ENCODE measurements at regions not wholly inside any gene's neighbourhood (a gene's known extent, or its start where the extent isn't known, plus 50 kb on each side); places are given as distances from the start of the nearest gene placed in this dataset.

DNA sequence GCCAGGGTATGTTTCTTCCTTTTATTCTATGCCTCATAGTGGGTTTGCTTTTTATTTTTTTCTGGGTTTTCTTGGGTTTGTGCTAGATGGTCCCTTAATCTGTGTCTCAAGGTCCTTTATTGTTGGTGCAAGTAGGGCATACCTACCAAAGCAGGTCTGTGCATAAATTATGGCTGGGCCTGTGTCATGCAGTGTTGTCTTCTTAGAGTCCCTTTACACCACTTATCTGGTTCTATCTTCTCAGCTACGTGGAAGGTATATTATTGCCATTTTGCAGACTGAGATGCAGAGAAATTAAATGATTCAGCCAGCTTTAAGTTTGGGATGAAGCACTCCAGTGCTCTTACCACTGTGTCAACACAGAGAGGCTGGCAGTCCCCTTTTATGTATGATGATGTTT is 293.5 kb upstream of the SOX2 start:
- no peak for DNase-seq

DNA sequence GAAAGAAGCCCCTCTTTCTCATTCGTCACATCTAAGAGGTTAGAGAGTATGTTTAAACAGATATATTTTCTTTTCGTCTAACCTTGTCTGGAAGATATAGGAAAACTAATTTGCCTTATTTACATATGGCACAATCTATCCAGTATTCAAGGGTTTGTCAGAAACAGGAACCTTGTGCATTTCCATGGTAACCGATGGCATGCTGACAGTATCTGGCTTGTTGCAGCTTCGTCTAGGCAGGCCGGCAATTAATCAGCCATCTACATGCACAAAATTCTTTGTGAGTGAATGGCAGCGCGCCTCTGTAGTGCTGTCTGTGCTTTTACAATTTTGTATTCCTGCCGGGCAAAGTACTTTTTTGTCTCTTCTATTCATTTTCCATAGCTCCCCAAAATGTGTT is 294.0 kb upstream of the SOX2 start:
- DNase-seq, result no peak

DNA sequence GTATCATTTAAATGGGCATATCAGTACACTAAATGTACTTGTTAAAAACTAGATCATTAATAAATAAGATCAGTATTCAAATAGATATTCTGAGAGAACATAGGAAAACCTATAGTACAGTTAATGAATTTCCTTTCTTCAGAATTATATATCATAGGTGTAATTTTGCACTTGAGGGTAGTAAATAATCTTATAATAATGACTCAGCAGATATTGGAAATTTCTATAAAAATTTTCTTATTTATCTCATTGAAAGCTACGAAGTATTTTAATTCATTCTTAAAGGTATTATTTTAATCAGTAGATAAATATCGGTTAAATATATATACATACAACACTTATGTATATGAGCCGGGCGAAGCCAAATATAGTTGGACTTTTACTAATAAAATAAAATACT is 300.9 kb upstream of the SOX2 start:
- no peak for DNase-seq

DNA sequence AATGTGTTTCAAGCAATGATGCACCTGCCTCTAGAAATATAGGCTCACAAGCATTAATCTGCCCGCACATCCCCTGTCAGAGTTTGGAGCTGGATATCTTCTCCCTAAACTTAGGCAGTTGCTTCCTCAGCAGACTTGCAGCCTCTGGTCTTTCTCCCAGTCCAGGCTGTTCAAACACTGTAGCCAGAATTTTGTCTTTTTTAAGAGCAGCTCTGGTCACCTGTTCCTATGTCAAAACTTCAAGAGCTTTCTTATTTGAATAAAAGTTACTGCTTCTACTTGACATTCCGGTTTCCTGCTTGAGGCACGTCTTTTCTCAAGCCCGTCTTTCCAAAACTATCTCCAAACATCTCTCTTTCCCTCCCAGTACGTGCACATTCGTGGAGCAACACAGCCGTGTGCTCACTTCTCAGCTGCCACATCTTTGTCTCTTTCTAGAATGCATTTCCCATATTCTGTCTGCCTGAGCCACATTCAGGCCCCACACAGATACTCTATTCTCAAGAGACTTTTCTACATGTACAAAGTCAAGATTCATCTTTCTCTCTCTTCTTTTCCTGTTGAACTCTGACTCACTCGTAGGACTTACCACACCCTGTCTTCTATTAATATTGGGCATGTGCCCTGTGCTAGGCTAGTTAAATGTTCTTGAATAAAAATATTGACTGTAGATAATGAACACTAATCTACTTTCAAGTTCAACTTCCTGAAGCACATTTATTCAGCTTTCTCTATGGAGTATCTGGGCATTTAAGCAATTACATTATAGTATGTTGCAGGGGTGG is 307.7 kb upstream of the SOX2 start:
- no peak for DNase-seq

DNA sequence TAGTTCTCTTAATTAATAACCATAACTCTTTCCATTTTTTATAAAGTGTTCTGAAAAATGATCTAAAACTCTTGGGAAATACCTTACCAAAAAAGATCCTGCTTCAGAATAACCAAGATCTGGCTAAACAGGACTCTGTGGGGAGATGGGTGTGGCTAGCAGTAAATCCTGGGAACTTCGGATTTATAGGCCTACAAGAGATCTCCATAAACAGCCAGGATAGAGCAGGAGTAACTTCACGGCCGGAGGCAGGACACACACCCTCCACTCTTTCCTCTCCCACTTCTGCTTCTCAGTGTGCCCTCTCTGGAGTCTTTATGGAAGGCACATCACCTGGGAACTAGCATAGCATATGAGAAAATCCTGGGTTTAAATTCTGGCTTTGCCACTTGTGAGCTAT is 309.4 kb upstream of the SOX2 start:
- no peak for DNase-seq

DNA sequence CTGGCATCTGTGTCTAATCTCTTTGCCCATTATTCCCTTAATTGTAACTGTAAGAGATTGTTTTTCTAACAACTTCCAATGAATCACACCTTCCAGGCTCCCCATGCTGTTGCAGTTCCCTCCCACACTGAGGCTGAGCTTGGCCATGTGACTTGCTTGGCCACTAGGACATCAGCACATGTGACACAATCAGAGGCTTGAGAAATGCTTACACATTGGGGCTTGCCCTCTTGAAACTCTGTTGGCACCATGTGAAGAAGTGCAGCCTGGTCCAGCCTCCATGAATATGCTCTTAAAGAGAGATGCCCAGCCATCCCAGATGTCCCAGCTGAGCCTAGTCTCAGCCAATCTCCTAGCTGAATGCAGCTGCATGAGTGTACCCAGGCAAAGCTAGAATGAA is 326.8 kb upstream of the SOX2 start:
- no peak for DNase-seq

DNA sequence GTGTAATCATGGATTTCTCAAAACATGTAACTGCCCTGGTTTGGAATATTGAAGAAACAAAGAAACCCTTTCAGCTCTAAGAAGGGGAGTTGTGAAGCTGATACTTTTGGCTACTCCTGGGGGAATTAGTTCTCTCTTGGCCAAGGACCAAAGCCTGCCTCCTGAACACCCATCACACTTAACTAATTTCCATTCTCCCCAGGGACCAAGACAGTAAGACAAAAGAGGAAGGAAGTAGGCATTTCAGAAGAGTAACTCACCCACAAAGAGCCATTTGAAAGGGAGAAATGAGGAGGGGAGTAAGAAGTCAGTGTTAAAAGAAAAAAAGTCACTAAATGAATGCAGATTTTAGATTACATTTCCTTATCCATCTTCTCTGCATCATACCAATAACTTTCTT is 328.0 kb upstream of the SOX2 start:
- DNase-seq, result no peak

DNA sequence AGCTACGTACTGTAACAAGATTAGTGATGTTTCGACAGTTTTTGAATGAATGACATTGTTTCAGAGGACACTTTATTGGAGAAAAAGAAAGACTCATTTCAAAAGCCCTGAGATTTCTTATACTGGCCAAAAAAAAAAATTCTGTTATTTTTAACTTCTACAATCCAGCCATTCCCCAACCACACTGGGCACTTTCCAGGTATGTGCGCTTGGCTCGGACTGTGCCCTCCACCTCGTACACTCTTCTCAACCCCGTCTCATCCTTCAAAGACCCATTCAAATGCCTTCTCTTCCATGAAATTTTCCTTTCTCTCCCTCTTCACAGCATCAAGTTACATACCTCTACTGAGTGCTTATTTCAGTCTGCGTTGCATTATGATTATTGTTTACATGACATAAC is 328.5 kb upstream of the SOX2 start:
- DNase-seq, result no peak

DNA sequence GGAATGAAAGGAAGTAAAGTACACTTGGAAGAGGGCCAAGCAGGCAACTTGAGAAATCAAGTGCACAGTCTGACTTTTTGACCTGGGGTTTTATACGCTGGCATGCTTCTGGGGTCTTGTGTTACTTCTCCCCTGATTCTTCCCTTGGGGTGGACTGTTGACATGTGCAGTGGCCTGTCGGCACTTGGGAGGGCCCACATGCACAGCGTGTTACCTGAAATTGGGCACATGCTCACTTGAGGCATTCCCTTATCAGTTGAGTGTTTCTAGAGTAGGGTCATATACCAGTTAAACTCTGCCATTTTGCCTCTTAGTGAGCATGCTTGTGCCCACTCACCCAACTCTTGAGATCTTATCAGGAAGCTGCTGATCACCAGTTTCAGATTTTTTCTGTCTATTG is 329.1 kb upstream of the SOX2 start:
- no peak for DNase-seq

DNA sequence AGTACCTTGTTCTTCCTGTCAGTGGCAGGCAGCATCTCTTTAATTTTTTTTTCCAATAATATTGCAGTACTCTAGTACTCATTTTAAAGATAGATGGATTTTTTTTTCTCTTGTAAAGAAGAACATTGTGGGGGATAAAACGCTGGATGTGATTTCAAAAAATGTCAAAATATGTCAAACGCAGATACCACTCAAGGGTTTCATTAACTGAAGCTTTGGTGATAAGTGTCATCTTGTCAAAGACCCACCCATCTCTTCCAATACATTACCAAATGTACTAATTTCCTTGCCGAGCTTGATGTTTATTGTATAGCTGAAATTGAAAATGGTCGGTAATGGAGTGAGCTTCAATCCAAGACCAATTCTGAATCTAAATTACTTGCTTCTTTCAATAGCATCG is 332.4 kb upstream of the SOX2 start:
- no peak for DNase-seq

DNA sequence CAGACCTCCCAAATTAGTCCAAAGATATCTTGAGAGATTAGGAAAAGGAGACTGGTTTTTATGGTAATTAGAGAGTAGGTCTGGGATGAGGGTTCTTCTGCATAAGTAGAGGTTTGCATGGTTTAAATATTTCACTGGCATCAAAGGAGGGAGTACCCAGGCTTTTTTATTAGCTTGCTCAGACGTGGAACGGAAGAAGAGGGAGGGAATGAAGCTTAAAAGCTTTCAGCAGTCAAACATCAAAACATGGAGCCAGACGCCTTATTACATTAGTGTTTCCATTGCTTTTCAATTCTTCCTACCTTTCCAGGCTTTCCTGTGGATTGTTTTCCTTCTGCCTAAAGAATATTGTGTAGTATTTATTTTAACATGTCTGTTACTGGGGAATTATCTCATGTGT is 342.1 kb upstream of the SOX2 start:
- DNase-seq, result no peak

DNA sequence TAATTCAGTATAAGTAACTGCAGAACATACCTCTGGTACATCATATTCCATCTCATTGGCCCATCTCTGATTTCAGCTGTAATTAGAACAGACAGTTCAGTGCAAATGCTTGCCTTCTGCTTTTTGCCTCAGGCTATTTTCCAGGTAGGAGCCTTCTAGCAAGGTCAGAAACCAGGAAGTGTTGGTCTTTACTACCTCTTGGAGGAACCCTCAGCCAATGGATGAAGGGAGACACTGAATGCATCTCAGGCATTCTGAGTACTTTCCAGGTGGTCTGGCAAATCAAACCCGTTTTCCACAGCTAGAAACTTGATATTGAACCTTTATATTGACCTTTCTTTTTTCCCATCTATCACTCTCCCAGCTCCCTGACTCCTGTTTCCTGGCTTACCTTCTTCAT is 348.5 kb upstream of the SOX2 start:
- no peak for DNase-seq

DNA sequence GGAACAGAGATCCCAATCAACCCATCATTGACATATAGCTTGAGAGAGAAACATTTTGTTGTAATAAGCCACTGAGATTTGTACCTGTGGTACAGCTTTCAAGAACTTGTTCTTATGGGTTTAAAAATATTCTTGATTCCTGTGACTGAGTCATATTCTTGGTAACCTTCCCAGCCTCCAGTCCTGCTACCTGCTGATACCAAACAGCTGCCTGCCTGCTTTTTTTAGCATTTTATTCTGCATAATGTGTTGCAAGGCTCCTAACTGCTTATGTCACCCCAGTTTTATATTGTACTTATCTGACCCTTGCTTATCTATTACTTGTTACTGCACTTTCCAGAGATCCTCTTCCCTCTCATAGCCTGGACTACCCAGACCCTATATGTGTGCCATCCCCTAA is 349.3 kb upstream of the SOX2 start:
- DNase-seq, result no peak

DNA sequence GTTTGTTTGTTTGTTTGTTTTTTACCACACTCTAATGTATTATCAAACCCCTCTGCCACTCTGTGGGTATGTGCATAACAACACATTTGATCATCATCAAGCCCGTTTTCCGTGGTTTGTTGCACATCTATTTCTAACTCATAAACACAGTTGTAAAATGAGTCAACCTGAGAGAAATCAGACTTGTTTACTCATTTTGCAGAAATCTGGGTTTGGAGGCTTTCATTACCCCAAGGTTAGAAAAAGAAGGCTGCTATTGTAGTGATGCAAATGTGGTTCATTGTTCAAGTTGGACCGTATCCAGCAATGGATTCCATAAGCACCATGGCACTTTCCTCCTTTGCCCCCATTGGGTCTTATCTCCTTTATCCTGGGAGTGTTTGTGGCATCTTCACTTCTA is 353.2 kb upstream of the SOX2 start:
- DNase-seq, result no peak

DNA sequence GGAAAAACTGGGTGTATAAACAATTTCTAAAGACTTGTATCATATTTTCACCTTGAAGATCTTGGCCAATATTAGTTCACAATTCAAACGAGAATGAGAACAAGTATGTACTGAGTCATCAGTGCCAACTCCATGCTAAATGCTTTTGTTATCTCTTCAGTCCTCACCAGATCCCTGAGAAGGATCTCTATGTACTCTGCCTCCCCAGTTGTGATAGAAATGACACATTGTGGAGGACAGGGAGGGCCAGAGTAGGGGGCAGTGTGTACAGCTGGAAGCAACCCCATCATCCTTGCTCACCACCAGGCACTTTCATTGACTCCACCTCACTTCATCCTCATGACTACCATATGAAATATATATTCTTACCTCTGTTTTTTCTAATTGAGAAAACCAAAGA is 353.7 kb upstream of the SOX2 start:
- no peak for DNase-seq

DNA sequence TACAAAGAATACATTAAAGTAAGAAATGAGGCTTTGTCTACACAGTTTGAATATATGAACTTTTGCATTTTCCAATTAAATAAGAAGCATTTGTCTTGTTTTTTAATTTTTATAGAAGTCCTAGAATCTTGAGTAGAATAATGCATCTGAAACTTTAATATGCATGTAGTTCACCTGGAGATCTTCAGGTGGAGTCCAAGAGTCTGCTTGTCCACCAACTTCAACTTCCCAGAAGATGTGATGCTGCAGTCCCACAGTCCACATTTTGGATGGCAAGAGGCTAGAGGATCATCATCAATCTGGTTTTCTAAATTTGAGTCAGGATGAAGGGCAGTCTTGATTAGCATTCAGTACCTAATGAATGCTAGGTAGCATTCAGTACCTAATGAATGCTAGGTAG is 357.6 kb upstream of the SOX2 start:
- DNase-seq, result no peak

DNA sequence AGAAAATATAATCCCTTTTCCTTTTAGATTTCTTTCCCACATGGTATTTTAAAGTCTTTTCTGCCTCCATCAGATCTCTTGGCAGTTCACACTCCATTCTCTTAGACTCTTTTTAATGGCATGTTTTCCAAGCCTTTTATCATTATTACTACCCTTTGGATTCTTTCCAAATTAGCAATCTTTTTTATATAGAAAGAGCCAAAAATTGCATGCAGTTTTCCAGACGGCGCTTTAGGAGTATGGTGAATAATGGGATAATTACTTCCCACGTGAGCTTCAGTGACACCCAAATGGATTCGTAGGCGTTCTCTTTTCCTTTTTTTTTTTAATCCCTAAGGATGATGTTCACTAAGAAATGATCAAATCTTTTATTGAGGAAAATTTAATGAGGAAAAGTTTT is 354.8 kb upstream of the DNAJC19 start:
- peak; percentile 79 for DNase-seq

DNA sequence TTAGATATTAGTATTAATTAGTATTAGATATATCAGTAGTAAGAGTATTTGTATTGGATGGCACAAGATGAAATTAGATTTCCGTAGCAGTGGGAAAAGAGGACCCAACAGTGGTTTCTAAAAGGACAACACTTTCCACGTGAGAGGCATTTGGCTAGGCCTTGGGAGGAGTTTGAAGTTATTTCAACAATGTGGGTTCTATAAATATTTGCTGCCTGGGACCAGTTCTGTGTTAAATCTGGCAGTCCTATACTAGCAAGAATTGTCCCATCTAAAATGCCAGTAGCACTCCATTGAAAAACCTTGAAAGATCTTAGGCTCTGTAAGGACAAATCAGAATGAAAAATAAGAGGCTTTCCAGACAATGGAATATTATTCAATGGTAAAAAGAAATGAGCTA is 347.1 kb upstream of the DNAJC19 start:
- DNase-seq, result no peak

DNA sequence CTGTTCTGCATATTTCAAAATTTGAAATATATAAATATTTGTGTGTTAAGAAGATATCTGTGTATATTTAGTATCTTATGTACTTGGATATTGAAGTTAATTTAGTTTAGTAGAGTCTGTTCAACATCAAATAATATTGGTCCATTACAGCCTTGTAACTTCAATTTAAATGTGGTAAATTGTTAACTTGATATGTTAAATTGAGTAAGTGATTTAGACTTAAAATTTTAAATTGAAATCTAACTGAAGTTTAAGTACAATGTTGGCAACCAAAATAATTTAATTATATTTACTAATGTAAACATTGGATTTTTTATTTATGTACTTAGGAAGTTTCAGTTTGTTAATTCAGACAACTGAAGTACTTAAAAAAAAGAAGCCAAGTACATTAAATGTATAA is 343.9 kb upstream of the DNAJC19 start:
- DNase-seq, result no peak

DNA sequence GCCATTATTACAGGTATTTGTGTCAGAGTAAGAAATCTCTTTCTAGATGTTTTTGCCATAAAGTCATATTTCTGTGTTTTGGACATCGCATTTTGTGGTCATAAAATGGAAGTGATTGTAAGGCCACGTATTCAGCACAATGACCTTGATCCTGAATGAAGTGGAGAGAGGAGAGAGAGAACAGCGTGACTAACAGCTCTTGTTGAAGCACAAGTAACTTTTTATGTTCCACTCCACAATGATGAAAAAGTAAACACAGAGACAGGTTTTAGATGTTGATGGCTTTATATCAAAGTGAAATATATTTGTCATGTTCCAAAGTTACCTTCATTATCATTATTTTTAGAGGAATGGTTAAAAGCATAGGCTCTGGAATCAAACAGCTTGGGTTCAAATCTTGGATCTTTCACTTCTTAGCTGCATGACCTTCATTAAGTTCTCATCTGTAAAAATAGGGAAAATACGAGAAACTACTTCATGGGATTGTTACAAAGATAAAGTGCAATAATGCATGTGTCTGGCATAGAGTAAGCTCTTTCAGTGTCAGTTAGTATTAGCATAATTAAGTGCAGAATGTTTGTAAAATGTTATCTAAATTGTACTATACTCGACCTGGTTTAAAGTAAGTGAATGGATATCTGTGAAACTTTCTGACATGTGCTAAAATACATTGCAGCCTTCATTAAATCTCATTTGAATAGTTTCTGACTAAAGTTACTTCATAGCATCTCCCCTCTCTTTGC is 341.5 kb upstream of the DNAJC19 start:
- DNase-seq, result no peak

DNA sequence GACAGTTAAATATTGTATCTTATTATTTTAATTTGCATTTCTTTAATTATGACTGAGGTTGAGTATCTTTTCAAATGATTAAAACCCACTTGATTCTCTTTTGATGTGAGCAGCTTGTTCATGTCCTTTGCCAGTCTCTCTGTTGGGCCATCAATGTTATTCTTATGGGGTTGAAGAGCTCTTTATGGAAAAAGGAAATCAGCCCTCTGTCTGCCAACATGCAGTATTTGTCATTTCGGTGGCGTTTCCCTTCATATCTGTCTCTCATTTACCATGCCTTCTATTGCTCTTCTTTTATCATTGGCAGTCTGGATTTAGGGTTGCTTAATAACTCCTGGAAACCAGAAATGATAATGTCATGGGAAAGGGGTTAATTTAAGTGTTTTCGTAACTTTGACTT is 340.7 kb upstream of the DNAJC19 start:
- DNase-seq, result no peak

DNA sequence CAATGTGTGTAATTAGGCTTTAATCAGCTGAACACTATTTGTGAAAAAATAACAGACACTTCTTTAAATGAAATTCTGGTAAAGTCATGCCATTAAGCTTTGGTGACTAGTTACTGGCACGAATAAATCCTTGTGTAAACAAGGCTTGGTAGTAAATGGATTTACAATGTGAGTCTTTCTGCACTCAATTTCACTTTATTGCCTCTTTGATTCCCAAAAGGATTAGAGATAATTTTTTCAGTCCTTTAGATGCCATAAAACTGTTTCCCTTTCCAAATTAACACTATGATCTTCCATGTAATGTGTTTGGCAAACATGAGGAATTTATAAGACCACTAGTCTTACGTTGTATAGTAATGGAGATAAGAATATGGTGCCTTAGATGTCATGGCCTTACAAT is 339.5 kb upstream of the DNAJC19 start:
- DNase-seq, result peak; percentile 55

DNA sequence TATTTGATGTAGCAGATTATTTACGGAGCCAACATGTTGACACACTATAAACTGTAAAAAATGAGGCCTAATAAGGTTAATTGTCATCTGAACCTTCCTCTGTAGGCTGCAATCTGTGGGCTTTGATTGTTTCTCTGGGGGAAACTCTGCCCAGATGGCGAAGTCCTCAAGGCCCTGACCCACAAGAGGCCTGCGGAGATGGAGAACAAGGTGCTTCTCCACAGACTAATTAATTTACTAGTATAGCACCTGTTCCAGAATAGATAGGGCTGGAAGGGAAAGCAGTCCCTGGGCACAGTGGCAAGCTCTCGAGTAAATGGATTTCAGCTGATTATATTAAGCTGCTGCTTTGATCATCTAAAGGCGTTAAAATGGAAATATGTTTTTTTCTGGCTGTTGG is 338.8 kb upstream of the DNAJC19 start:
- peak; percentile 48 for DNase-seq

DNA sequence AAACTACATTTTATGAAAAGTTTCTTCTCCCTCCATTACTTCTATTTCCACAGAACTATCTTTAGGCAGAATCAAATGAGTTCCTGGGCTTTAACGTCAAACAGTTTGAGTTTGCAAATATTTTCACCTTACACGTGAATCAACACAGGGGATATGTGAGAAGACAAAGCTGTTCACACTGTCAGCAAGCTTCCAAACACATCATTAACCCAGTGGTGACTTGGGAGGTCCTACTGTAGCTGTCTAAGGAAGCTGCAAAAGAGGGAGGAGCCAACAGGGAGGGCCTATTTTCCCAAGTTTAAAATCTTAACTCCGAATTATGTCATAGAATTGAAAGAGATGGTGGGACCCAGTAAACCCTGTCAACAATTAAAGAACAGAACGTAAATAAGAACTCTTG is 337.8 kb upstream of the DNAJC19 start:
- no peak for DNase-seq

DNA sequence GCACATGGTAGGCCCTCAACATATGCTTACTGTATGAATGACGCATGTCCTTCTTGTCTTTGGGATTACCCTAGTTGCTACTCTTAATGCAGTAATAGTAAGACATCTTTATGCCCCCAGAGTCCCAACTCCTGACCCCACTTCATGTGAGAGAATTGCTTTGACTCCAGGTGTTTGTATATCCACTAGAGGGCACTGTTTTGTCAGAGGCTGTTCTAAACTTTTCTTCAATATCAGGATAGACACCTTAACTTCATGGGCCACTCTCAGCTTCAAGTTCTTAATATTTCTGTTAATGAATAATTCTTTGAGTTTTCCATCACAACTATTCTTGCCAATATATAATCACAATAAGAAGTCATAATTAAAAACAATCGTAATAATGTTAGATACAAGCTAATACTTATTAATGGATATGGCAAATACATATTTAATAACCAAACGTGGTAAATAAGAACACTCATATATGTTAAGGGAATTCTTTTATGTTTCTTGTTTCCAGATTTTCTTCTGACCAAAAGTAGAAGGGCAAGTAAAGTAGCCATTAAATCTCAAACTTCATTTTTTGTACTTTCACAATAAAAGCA is 337.2 kb upstream of the DNAJC19 start:
- peak; percentile 57 for DNase-seq
